Thyroid gland (tissue), 4 donors: ENCODE measurements at regions not wholly inside any gene's neighbourhood (a gene's known extent, or its start where the extent isn't known, plus 50 kb on each side); places are given as distances from the start of the nearest gene placed in this dataset.

Experiments used
- CTCF ChIP-seq, 6 experiments: fragments of 200-600 bp in 3 of 6; fragments of 450-650 bp in 3 of 6; sonication (generic) in 3 of 6; IDR thresholded peaks; one replicate each; pipeline ENCODE4 v1.5.1; 2016 to 2019; ENCODE audit warnings: antibody characterized with exemption in 6 of 6, mild to moderate bottlenecking in 2 of 6, inconsistent platforms in 1 of 6, moderate library complexity in 1 of 6
- POLR2A ChIP-seq, 2 donors: fragments of 450-650 bp; IDR thresholded peaks; one replicate each; pipeline ENCODE4 v1.6.1; 2017; ENCODE audit warnings: antibody characterized with exemption in 2 of 2, mild to moderate bottlenecking in 2 of 2, moderate library complexity in 1 of 2

GRCh38 chr18:78919956-78920355 lies 59.7 kb upstream of the SALL3 start:
- TF ChIP-seq CTCF (IDR thresholded peaks at IDR 0.05) (no peak), POLR2A (IDR thresholded peaks at IDR 0.05) (no peak)
